Kidney capillary endothelial cell (primary cell): ENCODE measurements at regions not wholly inside any gene's neighbourhood (a gene's known extent, or its start where the extent isn't known, plus 50 kb on each side); places are given as distances from the start of the nearest gene placed in this dataset.
"Not testable (repeated sequence)": the region's sequence is repeated elsewhere in the genome, so short reads cannot be mapped to it uniquely, and the experiment has no call there.

Experiments used
- DNase-seq: peaks from one replicate; pipeline ENCODE4 v3.0.0-alpha.2; 2018; ENCODE audit warnings: low spot score

DNA sequence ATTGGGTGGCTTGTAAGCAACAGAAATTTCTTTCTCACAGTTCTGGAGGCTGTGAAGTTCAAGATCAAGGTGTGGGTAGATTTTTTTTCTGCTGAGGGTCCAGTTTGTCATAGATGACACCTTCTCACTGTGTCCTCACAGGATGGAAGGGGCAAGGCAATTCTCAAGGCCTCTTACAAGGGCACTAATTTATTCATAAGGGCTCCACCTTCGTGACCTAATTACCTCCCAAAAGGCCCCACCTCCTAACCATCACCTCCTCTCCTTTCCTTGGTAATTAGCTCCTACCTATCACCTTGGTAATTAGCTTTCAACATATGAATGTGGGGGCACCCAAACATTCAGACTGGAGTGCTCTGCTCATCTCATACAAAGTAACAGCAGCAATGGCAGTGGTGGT is 92.3 kb upstream of the CD44 start:
- no peak for DNase-seq

DNA sequence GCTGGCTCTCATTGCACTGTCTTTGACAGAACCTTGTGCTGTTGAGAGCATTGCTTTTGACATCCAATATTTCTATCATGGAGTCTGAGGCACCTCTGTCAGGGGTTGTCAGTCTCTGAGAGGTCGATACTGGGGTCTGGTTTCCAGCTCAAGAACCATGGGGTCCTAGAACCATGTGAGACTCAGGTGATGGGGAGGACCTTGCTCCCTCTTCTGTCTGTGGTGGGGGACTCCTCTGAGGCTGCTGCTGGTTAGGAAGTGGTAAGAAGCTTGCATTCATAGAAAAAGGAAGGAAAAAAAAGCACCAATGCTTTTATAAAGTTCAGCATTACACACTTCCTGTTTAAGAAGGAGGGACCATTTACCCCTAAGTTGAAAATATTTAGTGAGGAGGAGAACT is 91.8 kb upstream of the CD44 start:
- DNase-seq: no peak

DNA sequence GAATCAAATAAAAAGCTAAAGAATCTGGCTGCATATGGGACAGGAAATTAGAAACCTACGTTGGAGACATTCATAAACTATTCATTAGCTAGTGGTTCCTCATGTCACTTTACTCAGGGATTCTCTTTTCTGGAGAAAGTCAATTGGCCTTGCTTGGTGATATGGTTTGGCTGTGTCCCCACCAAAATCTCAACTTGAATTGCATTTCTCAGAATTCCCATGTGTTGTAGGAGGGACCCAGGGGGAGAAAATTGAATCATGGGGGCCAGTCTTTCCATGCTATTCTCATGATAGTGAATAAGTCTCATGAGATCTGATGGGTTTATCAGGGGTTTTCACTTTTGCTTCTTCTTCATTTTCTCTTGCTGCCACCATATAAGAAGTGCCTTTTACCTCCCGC is 91.2 kb upstream of the CD44 start:
- no peak for DNase-seq

DNA sequence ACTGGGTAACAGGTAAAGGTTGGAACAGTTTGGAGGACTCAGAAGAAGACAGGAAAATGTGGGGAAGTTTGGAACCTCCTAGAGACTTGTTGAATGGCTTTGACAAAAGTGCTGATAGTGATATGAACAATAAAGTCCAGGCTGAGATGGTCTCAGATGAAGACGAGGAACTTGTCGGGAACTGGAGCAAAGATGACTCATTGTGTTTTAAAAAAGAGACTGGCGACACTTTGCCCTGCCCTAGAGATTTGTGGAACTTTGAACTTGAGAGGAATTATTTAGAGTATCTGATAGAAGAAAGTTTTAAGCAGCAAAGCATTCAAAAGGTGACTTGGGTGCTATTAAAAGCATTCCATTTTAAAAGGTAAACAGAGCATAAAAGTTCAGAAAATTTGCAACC is 90.6 kb upstream of the CD44 start:
- DNase-seq: not testable (repeated sequence)

DNA sequence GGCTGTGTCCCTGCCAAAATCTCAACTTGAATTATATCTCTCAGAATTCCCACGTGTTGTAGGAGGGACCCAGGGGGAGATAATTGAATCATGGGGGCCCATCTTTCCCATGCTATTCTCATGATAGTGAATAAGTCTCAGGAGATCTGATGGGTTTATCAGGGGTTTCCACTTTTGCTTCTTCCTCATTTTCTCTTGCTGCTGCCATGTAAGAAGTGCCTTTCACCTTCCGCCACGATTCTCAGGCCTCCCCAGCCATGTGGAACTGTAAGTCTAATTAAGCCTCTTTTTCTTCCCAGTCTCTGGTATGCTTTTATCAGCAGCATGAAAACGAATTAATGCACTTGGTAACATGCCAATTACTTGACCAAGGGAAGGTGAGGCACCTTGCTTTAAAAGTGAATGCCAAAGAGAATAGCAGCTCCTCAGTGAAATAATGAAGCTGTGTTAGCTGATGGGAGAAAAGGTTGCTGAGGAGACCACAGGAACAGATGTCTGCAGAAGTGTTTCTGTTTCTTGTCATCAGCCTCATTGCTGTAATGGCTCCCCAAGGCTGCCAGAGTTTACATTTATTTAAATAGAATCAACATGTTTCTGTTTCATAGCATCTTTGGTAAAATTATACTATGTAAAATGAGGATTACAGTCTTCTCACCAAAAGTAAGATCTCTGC is 89.0 kb upstream of the CD44 start:
- no peak for DNase-seq

DNA sequence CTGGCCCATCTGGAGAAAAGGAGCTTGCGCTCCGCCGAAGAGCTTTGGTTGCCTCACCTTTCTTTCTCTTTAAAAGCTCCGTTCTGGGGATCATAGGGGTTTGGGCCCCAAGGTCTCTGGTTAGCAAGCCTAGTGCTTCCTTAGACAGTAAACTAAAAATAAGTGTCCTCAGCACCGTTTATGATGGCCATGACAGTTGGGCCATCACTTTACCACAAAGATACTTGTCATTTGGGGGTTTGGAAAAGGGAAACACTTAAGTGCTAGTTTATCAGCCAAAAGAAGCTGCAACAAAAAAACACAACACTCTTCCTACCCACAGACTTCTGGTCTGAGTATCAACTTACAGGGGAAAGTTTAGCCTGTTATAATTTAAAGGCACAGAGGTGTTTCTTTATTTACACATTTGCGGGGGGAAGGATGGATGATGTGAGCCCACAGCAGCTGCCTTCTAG is 88.4 kb upstream of the CD44 start:
- DNase-seq: no peak

DNA sequence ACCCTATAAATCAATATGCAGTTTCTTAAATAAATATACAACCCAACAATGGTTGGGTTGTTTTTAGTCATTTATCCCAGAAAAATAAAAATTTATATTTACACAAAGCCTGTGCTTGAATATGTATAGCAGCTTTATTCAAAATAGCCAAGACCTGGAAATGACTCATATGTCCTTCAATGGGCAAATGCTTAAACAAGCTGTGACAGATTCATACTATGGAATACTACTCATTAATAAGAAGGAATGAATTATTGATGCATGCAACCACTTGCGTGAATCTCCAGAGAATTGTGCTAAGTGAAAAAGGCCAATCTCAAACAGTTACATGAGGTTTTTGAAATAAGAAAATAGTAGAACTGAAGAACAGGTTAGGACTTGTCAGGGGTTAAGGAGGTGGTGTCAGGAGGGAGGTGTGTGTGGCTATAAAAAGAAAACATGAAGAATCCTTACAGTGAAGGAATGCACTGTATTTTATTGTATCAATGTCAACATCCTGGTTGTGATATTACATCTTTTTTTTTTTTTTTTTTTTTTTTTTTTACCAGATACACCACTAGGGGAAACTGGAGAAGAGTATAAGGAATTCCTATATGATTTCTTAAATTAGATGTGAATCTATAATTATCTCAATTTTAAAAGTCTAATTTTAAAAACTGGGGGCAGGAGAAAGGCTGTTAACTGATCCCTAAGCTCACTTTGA is 82.4 kb upstream of the CD44 start:
- DNase-seq: no peak

DNA sequence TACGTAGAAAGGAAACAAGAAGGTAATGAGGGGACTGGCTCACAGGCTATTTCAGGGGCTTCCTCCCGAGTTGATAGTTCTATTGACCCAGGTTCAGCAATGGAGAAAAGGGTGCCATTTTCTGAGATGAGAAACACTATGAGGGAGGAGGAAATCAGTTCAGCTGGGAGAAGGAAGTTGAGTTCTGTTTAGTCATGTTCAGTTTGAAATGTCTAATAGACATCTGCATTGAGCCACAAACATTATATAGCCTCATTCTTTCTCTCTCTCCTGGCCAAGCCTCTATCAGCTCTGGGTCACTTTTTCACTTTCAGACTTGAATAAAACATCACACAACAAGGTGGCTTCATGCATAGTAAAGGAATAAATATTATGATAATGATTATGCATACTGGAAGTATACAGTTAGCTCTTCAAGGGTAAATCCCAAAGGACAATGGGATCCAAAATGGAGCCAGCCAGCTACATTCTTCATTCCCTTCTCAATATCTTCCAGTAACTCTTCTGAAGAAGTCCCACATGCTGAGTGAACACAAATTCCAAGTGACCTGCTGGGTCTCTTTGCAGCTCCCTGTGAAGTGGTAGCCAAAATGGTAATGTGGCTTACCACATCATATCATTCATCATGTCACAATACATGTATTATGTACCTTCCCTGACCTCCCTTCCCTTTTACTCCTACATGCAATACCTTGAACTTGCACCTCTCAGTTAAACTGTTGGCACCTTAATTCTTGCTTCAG is 80.9 kb upstream of the CD44 start:
- DNase-seq: no peak

DNA sequence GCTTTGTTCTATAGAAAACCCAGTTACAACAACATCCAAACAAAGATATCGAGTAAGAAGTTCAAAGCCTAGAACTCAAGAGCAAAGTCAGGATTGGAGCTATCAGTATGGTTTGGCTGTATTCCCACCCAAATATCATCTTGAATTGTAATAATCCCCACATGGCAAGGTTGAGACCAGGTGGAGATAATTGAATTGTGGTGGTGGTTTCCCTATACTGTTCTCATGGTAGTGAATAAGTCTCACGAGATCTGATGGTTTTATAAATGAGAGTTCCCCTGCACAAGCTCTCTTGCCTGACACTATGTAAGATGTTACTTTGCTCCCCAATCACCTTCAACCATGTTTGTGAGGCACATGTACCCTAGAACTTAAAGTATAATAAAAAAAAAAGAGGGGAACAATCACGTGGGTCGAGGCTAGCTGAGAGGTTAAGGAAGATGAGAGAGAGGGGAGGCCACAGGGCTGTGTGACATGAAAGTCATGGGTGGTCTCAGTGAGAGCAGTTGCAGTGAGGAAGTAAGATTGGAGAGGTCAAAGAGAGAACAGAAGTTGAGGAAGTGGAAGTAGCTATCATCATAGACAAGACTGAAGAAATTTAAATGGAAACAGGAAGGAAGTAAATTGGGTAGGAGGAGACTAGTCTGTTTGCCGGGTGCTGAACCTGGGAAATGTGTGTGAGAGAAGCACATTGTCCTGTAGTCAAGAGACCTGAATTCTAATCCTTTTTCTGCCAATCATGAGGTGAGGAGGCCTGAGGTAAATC is 80.1 kb upstream of the CD44 start:
- DNase-seq: no peak

DNA sequence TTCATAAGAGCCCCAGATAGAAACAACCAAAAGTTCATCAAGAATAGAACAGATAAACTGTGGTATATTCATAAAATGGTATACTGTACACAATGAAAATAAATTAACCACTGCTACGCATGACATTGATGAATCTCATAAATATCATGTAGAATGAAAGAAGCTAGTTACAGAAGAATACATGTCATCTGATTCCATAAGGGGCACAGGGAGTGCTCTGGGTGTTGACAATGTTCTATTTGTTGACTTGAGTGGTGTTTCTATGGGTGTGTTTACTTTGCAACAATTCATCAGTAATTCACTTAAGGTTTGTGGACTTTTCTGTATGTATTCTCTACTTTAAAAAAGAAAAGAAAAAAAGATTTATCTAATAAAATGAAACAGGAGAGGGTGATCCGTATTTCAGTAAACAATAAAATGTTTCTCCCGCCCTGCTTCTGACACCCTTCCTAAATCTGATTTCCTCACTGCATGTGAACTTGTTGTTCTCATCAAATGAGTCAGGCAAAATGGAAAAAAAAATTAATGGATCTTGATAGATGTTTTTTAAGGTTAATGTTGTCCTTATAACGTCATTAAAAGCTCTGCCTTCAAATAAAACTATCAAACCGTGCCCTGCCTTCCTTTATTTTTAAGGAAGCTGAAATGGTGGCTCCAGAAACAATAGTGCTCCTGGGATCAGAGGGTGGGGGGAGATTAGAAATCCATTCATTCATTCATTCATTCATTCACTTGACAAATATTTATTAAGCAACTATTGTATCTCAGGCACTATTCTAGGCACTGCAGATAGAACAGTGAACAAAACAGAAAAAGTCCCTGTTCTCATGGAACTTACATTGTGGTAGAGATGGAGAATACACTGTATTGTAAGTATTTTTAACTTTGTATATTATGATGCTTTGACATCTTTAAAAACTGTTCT is 77.2 kb upstream of the CD44 start:
- DNase-seq: no peak

DNA sequence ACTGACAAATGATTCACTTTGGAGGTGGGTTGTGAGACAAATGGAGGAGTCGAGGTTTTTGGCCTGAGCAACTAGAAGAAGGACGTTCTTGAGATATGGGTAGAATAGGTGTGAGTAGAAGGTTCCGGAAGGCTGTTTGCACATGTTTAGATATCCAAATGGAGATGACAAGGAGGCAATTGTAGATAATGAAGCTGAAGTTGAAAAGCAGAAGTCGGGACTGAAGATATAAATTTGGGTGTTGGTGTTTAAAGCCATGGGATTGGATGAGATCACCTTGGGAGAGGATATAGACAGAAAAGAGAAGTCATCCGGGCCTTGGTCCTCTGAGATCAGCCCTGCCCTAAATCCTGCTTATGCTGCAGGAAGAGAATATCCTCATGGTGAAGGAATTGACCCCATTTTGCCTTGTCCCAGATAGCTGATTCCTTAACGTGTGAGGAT is 75.5 kb upstream of the CD44 start:
- no peak for DNase-seq

DNA sequence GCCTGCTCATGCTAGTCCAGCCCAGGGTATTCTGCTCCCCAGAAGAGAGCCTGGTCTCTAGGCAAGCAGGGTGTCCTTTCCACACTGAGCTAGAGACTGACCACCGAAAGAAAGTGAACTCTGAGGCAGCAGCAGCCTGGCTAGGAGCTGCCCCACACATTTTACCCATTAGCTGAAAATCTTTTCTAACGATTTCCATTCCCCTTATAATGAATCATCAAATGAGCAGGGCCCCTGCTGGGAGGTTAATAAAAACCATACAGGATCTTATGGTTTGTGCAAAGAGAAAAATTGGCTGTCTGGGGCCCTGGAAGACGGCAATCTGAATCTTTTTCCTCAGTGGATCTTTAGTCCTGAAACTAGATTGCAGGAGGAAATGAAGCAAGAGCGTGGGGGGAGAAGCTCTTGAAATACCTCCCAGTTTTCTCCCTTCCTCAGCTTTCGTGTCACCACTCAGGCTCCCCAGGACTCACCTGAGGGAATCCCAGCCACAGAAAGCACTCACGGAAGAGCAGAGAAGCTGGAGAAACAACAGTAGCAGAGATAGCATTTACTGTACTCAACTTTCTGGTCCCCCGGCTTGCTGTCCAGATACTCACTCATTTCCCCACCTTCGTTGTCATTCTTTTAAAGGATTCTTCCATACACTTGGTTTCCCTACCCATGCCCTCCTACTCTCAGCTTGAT is 74.7 kb upstream of the CD44 start:
- no peak for DNase-seq

DNA sequence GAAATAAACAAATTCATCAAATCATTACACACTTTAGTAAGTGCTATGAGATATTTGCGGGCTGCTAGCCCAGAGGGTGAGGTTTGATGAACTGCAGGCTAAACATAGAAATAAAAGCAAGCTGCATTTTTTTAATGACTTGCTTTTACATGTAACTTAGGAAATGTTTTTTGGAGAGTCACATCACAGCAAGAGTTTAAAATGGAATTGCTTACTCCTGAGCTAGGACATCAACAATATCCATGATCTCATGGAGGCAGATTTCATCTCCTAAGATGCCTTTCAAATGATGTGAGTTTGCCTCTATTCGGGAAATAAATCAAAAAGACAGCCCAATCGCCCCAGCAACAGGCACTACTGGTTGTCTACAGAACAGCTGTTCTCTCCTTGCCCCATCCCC is 73.4 kb upstream of the CD44 start:
- no peak for DNase-seq

DNA sequence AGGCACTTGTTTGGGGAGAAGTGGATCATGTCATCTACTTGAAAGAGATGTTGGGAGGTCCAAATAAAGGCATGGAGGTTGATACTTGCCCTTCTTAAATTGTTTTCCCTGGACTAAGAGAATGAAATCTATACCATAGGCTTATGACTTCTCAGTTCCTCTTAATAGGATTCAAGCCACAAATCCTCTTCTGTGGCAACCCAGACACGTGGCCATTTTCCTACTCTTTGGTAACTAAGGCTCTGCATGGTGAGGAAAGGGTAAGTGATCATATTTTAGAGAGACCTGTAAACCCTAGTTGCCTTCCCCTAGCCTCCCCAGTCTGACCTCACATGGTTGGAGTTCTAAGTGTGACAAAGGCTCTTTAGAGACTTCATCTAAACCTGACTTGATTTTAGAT is 72.9 kb upstream of the CD44 start:
- no peak for DNase-seq

DNA sequence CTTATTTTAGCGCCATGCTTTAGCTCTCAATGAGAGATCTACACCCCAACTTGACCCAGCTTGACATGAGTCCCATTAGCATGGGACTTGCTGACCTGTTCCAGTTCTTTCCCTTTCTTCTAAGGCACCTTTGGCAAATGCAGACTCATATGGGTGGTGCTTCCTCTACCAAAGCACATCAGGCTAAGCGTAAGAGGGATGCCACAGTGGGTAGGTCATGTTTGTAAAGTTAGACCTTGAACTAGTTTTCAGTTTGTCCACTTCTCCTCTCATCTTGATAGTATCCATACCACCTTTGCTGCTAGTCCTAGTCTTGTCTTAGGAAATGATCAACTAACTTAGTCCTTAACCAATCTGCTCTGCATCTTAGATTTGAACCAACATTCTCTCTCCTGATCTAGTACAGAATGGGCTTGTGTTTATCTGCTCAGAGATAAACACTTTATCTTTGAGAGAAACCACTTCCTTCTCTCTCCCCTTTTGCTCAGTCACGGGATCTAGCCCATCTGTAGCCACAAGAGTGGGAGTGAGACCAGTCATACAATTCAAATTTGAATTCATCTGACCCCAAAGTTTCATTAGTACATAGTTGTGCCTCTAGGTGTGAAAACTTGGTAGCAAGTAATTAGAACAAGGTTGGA is 72.1 kb upstream of the CD44 start:
- DNase-seq: no peak

DNA sequence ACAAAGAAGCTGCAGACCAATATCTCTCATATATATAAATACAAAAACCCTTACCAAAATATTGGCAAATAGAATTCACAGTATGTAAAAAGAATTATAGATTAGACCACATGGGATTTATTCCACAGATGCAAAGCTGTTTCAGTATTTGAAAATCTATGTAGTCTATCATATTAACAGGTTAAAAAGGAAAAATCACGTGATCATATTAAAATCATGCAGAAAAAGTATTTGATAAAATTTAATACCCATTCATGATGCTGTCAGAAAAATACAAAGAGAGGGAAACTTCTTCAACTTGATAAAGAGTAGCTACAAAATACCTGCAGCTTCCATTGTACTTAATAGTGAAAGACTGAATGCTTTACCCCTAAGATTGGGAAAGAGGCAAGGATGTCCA is 67.2 kb upstream of the CD44 start:
- no peak for DNase-seq

DNA sequence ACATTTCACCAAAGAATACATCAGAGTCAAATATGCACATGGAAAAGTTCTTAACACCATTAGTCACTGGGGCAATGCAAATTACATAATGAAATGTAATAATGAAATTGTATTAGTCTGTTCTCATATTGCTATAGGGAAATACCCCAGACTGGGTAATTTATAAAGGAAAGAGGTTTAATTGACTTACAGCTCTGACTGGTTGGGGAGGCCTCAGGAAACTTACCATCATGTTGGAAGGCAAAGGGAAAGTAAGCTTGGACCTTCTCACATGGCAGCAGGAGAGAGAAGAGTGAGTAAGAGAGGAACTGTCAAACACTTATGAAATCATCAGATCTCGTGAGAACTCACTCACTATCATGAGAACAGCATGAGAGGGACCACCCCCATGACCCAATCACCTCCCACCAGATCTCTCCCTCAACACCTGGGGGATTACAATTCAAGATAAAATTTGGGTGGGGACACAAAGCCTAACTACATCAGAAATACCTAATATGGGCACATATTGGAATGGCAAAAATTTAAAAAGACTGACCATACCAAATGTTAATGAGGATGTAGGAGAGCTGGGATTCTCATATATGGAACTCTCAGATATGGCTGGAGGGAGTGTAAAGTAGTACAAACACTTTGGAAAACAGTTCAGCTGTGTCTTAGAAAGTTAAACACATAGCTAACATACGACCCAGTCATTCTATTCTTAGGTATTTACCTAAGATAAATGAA is 65.1 kb upstream of the CD44 start:
- no peak for DNase-seq

DNA sequence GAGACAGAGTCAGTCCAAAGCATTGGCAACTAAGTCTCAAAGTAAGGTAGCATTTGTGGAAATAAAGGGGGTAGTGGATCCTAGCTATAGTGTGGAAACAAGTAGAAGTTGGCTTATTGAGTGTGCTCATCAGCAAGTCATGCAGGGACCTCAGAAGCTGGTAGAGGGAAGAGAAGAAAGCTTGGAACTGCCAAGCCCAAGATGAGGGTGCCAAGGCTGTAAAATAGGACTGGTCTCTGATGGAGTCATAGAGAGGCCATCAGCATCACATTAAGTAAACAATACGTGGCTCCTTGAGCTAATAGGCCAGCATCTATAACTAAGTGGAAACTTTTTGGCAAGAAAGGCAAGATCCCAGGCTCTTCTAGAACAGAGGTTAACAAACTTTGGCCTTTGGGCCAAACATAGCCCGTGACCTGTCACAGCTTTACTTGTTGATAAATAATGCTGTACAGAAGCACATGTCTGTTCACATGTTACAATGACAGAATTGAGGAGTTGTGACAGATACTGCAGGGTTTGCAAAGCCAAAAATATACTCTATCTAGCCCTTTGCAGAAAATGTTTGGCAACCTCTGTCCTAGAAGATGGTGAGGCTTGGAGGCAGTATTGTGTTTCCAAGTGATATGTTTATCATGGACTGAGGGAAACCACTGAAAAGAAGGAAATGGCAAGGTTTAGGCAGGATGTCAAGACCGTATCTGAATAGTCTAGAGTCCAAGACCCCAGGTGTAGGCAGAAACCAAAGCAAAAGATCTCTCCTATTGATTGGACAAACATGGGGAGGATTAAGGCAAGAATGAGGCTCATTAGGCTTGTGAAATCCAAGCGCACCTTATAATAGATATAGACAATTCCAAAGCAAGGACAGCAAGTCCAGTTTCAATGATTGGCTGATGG is 62.5 kb upstream of the CD44 start:
- DNase-seq: no peak
